Fibroblast of lung (primary cell): ENCODE measurements at regions not wholly inside any gene's neighbourhood (a gene's known extent, or its start where the extent isn't known, plus 50 kb on each side); places are given as distances from the start of the nearest gene placed in this dataset.

Experiments used
- DNase-seq, 2 donors: peaks; one replicate each; pipeline versions ENCODE4 v3.0.0 to v3.0.0-alpha.2; 2010; ENCODE audit warnings: low read depth in 2 of 2
- H2AFZ ChIP-seq: 2 replicates; pipeline ENCODE4 v1.5.1; 2012; ENCODE audit warnings: low read length, control low read depth, inconsistent platforms
- H3K27ac ChIP-seq: 2 replicates; pipeline ENCODE4 v1.5.1; 2011; ENCODE audit warnings: low read length, control low read depth; ENCODE audit not compliant: insufficient read depth
- H3K27me3 ChIP-seq: 2 replicates; pipeline ENCODE4 v1.5.1; 2011; ENCODE audit warnings: mild to moderate bottlenecking, low read length; ENCODE audit not compliant: control insufficient read depth, insufficient read depth
- H3K36me3 ChIP-seq: 2 replicates; pipeline ENCODE4 v1.5.1; 2011; ENCODE audit warnings: low read length; ENCODE audit not compliant: control insufficient read depth, insufficient read depth
- H3K4me1 ChIP-seq: 2 replicates; pipeline ENCODE4 v1.5.1; 2011; ENCODE audit warnings: low read length; ENCODE audit not compliant: control insufficient read depth, insufficient read depth; ENCODE audit errors: extremely low read depth
- H3K4me2 ChIP-seq: 2 replicates; pipeline ENCODE4 v1.5.1; 2011; ENCODE audit warnings: low read length, control low read depth; ENCODE audit not compliant: insufficient read depth; ENCODE audit errors: extremely low read depth
- H3K4me3 ChIP-seq, 4 experiments: fragments of 200-600 bp in 1 of 4; sonication (generic) in 1 of 4; replicated peaks in 1 of 4; 2 replicates each; pipeline ENCODE4 v1.5.1; 2011 to 2016; ENCODE audit warnings: low read length in 4 of 4, low read depth in 3 of 4, mild to moderate bottlenecking in 3 of 4, control low read depth in 2 of 4, inconsistent platforms in 1 of 4, mixed read lengths in 1 of 4; ENCODE audit not compliant: insufficient read depth in 1 of 4; ENCODE audit errors: control extremely low read depth in 1 of 4
- H3K79me2 ChIP-seq: 2 replicates; pipeline ENCODE4 v1.5.1; 2012; ENCODE audit warnings: mild to moderate bottlenecking, low read length, inconsistent platforms; ENCODE audit not compliant: control insufficient read depth, insufficient read depth
- H3K9ac ChIP-seq: 2 replicates; pipeline ENCODE4 v1.5.1; 2011; ENCODE audit warnings: mild to moderate bottlenecking, low read length, control low read depth; ENCODE audit not compliant: insufficient read depth
- H3K9me3 ChIP-seq: 2 replicates; pipeline ENCODE4 v1.5.1; 2012; ENCODE audit warnings: low read depth, low read length; ENCODE audit not compliant: control insufficient read depth, insufficient read depth
- H4K20me1 ChIP-seq: 2 replicates; pipeline ENCODE4 v1.5.1; 2011; ENCODE audit warnings: low read length; ENCODE audit not compliant: control insufficient read depth, insufficient read depth; ENCODE audit errors: extremely low read depth
- EZH2 ChIP-seq: IDR thresholded peaks from 2 replicates; pipeline ENCODE4 v1.5.1; 2012; ENCODE audit warnings: low read length, control low read depth, mild to moderate bottlenecking; ENCODE audit errors: missing control alignments
- TF ChIP-seq, protein P1 (sequence below), 2 donors: IDR thresholded peaks in 1 of 2; conservative IDR thresholded peaks in 1 of 2; 1 replicate in 1 of 2; 2 replicates in 1 of 2; pipeline ENCODE4 v1.5.1; 2011 to 2012; ENCODE audit warnings: low read length in 2 of 2, control low read depth in 1 of 2, inconsistent platforms in 1 of 2, low read depth in 1 of 2, mild to moderate bottlenecking in 1 of 2

DNA sequence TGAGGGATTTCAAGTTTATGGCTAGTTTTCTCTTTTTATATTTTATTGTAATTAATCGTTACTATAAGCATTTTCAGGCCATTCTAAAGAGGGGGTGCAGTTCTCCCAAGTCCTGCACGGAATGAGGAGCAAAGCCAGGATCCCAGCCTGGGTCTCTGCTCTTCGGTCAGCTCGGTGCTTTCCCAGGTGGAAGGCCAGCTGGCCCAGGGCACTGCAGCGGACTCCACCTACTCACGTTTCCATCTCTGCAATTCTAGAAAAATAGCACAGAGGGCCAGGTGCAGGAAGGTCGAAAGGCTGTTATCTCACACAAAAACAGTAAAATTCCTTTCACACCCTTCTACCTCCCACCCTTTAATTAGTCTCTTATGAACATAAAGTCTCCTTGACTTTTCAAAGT, 59.5 kb upstream of the HES1 start:
- Histone ChIP-seq H3K4me2 (no peak overlapping the region), H4K20me1 (no peaks in the 10 kb centered on the region), H3K36me3 (no peaks in the 10 kb centered on the region), H3K9ac (no peak overlapping the region), H3K4me3 (no peak overlapping the region), H3K4me1 (no peaks in the 10 kb centered on the region), H3K79me2 (no peaks in the 10 kb centered on the region), H2AFZ (no peak overlapping the region), H3K27me3 (peaks cover 25% of the 10 kb centered on the region), H3K9me3 (no peaks in the 10 kb centered on the region), H3K27ac (no peak overlapping the region)
- DNase-seq: no peak
- TF ChIP-seq EZH2: no peak
- TF ChIP-seq, protein P1, sequence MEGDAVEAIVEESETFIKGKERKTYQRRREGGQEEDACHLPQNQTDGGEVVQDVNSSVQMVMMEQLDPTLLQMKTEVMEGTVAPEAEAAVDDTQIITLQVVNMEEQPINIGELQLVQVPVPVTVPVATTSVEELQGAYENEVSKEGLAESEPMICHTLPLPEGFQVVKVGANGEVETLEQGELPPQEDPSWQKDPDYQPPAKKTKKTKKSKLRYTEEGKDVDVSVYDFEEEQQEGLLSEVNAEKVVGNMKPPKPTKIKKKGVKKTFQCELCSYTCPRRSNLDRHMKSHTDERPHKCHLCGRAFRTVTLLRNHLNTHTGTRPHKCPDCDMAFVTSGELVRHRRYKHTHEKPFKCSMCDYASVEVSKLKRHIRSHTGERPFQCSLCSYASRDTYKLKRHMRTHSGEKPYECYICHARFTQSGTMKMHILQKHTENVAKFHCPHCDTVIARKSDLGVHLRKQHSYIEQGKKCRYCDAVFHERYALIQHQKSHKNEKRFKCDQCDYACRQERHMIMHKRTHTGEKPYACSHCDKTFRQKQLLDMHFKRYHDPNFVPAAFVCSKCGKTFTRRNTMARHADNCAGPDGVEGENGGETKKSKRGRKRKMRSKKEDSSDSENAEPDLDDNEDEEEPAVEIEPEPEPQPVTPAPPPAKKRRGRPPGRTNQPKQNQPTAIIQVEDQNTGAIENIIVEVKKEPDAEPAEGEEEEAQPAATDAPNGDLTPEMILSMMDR (conservative IDR thresholded peaks at IDR 0.05 in 1 of 2, IDR thresholded peaks at IDR 0.05 in 1 of 2; ENCODE audit: low read depth in 1 of 2, low read length in 2 of 2): no peak

DNA sequence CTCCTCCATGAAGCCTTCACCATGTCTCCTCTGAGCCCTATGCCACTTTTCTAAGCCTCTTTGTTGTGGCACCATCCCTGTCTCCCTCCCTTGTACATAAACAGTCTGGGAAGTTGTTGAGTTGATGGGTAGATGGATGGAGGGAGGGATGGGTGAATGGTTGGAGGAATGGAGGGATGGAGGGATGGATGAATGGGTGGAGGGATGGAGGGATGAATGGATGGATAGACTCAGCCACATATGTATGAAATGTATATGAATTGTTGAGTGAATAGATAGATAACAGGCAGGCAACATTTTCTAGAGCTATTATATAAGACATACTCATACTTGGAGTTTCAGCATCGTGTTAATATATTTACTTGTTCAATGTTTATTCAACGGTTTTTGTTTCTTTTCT, 58.3 kb upstream of the HES1 start:
- Histone ChIP-seq H4K20me1 (no peaks in the 10 kb centered on the region), H2AFZ (no peak overlapping the region), H3K27me3 (peaks cover 21% of the 10 kb centered on the region), H3K9me3 (no peaks in the 10 kb centered on the region), H3K79me2 (no peaks in the 10 kb centered on the region), H3K4me3 (no peak overlapping the region), H3K27ac (no peak overlapping the region), H3K4me1 (no peaks in the 10 kb centered on the region), H3K36me3 (no peaks in the 10 kb centered on the region), H3K4me2 (no peak overlapping the region), H3K9ac (no peak overlapping the region)
- TF ChIP-seq, protein P1 (conservative IDR thresholded peaks at IDR 0.05 in 1 of 2, IDR thresholded peaks at IDR 0.05 in 1 of 2; ENCODE audit: low read depth in 1 of 2, low read length in 2 of 2): no peak
- no peak for TF ChIP-seq EZH2
- no peak for DNase-seq

DNA sequence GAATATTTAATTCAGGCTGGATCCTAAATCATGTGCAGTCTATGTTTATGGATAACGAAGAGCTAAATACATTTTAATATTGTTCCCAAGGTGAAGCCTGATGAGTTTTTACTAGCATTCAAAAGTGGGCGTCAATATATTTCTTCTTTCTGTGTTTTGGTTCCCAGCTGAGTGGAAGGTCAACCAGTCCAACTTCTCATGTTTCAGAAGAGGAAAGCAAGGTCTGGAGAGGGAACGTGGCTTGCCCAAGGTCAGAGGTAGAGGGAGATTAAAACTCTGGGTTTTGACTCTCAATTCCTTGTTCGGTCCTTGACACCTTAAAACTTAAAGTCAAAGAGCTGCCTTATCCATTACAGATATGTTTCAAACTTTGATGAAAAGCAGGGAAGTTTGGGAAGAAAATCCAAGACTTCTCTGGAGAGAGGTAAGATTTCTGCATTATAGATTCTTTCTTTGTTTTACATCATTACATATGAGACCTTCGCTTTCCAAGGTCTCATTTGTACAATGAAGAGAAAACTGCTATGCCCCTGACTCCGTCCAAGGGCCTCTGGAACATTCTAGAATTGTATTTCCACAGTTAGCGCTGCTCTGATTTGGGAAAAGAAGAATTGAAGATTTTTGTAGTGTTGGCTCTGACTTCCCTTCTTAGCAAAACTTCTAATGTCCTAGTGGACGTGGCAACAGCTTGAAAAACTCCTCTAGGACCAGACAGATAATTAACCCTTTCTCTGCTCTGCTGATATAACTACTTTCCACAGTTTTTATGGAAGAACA, 57.7 kb upstream of the HES1 start:
- Histone ChIP-seq H3K27ac (no peak overlapping the region), H3K79me2 (no peaks in the 10 kb centered on the region), H3K9ac (no peak overlapping the region), H3K4me3 (no peak overlapping the region), H3K27me3 (peaks cover 17% of the 10 kb centered on the region), H3K36me3 (no peaks in the 10 kb centered on the region), H3K9me3 (no peaks in the 10 kb centered on the region), H2AFZ (no peak overlapping the region), H3K4me1 (no peaks in the 10 kb centered on the region), H3K4me2 (no peak overlapping the region), H4K20me1 (no peaks in the 10 kb centered on the region)
- no peak for DNase-seq
- TF ChIP-seq EZH2: no peak
- TF ChIP-seq, protein P1 (conservative IDR thresholded peaks at IDR 0.05 in 1 of 2, IDR thresholded peaks at IDR 0.05 in 1 of 2; ENCODE audit: low read depth in 1 of 2, low read length in 2 of 2): no peak
